ENCODE measurements at regions not wholly inside any gene's neighbourhood (a gene's known extent, or its start where the extent isn't known, plus 50 kb on each side); places are given as distances from the start of the nearest gene placed in this dataset.
"Not testable (repeated sequence)": the region's sequence is repeated elsewhere in the genome, so short reads cannot be mapped to it uniquely, and the experiment has no call there.

GRCh38 chr6:27720607-27721580, 191.3 kb downstream of the OR2B2 start:
- intact Hi-C loops (cut with DNase I) = no loop called here
- Histone ChIP-seq H3K27ac (no peak overlapping the region), H3K4me3 (no peak overlapping the region), H3K9ac (ENCODE audit: low read depth in 2 of 2, low read length in 2 of 2) (no peak overlapping the region), H3K4me1 (no peaks in the 10 kb centered on the region), H3K27me3 (no peaks in the 10 kb centered on the region), H3K36me3 (no peaks in the 10 kb centered on the region), H3K9me3 (no peaks in the 10 kb centered on the region)
- no peak for TF ChIP-seq CTCF (IDR thresholded peaks at IDR 0.05)
- DNase-seq = no peak

DNA sequence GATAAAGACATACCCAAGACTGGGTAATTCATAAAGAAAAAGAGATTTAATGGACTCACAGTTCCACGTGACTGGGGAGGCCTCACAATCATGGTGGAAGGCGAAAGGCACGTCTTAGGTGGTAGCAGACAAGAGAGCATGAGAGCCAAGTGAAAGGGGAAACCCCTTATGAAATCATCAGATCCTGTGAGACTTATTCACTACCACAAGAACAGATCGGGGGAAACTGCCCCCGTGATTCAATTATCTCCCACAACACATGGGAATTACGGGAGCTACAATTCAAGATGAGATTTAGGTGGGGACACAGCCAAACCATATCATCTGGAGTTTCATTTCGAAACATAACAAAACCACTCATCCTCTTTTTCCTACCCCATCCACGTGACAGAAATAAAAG, 193.2 kb downstream of the OR2B2 start:
- intact Hi-C loops (cut with DNase I); H3K9ac ChIP-seq (ENCODE audit: low read depth in 2 of 2, low read length in 2 of 2); H3K4me3 ChIP-seq; H3K4me1 ChIP-seq; H3K9me3 ChIP-seq; H3K27ac ChIP-seq; H3K27me3 ChIP-seq; DNase-seq; H3K36me3 ChIP-seq: not testable (repeated sequence)

DNA sequence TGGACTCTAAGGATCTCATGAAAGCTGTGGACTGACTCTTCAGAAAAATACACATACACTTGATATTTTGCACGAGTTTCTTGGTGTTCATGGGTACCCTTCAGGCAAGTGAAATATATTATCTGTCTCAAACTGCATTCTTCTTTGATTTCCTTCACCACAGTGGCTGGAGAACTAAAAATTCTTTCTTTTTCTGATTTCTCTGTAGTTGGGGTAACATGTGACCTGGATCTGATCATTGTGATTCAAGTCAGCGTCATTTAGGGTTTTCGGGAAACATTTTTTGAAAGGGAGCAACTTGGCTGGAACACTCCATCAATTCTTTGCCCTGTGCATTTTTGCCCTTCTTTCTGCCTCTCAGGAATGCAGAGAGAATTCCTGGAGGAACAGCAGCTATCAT, 205.8 kb downstream of the OR2B2 start:
- intact Hi-C loops (cut with DNase I) = no loop called here
- H3K27me3 ChIP-seq = no peaks in the 10 kb centered on the region
- H3K27ac ChIP-seq = no peak overlapping the region
- no peaks in the 10 kb centered on the region for H3K9me3 ChIP-seq
- no peak for TF ChIP-seq CTCF (IDR thresholded peaks at IDR 0.05)
- H3K9ac ChIP-seq (ENCODE audit: low read depth in 2 of 2, low read length in 2 of 2) = no peak overlapping the region
- H3K4me1 ChIP-seq = no peaks in the 10 kb centered on the region
- no peaks in the 10 kb centered on the region for H3K36me3 ChIP-seq
- no peak overlapping the region for H3K4me3 ChIP-seq
- no peak for DNase-seq

- Histone ChIP-seq H3K4me1 (no peaks in the 10 kb centered on the region), H3K4me3 (no peak overlapping the region), H3K27me3 (no peaks in the 10 kb centered on the region), H3K9me3 (no peaks in the 10 kb centered on the region), H3K9ac (ENCODE audit: low read depth in 2 of 2, low read length in 2 of 2) (no peak overlapping the region), H3K27ac (no peak overlapping the region), H3K36me3 (no peaks in the 10 kb centered on the region)
- DNase-seq = no peak
- intact Hi-C loops (cut with DNase I) = no loop called here
- no peak for TF ChIP-seq CTCF (IDR thresholded peaks at IDR 0.05)
These were observed 211.9 kb downstream of the OR2B2 start for GRCh38 chr6:27700337-27700736.

DNA sequence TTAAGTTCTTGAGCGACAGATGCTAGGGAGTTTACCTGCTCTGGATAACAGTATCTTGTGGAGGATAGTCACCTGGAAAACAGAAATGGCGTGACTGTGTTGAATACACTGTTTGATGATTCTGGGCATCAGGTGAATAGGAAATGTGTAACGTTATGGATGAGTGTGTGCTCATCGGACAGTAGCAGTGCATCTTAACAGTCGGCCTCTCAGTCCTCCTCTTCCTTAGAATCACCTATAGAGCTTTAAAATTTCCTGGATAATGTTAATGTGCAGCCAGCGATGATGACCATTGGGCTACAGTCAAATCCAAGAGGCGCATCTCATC, 217.7 kb downstream of the OR2B2 start:
- no peak for DNase-seq
- intact Hi-C loops (cut with DNase I) = no loop called here
- Histone ChIP-seq H3K4me1 (no peaks in the 10 kb centered on the region), H3K27ac (no peak overlapping the region), H3K36me3 (no peaks in the 10 kb centered on the region), H3K27me3 (no peaks in the 10 kb centered on the region), H3K9ac (ENCODE audit: low read depth in 2 of 2, low read length in 2 of 2) (peak overlapping the region in 1 of 2 donors; percentile 81), H3K9me3 (no peaks in the 10 kb centered on the region), H3K4me3 (peak overlapping the region; percentile 55)
- TF ChIP-seq CTCF (IDR thresholded peaks at IDR 0.05) = no peak
